ENCODE measurements at regions not wholly inside any gene's neighbourhood (a gene's known extent, or its start where the extent isn't known, plus 50 kb on each side); places are given as distances from the start of the nearest gene placed in this dataset.

- TF ChIP-seq, protein P1, sequence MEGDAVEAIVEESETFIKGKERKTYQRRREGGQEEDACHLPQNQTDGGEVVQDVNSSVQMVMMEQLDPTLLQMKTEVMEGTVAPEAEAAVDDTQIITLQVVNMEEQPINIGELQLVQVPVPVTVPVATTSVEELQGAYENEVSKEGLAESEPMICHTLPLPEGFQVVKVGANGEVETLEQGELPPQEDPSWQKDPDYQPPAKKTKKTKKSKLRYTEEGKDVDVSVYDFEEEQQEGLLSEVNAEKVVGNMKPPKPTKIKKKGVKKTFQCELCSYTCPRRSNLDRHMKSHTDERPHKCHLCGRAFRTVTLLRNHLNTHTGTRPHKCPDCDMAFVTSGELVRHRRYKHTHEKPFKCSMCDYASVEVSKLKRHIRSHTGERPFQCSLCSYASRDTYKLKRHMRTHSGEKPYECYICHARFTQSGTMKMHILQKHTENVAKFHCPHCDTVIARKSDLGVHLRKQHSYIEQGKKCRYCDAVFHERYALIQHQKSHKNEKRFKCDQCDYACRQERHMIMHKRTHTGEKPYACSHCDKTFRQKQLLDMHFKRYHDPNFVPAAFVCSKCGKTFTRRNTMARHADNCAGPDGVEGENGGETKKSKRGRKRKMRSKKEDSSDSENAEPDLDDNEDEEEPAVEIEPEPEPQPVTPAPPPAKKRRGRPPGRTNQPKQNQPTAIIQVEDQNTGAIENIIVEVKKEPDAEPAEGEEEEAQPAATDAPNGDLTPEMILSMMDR (IDR thresholded peaks at IDR 0.05; ENCODE audit: insufficient read depth, low read length, severe bottlenecking), result no peak
- Histone ChIP-seq H3K4me3 (ENCODE audit: low read depth, low read length) (no peak overlapping the region), H3K36me3 (ENCODE audit: control insufficient read depth, insufficient read depth, low read length) (no peaks in the 10 kb centered on the region), H3K27me3 (ENCODE audit: control insufficient read depth, insufficient read depth, low read length) (no peaks in the 10 kb centered on the region)
- DNase-seq (ENCODE audit: low read depth) (no peak), FAIRE-seq (no peak)
Observed at GRCh38 chr10:15448598-15448997, 77.5 kb upstream of the FAM171A1 start.

DNA sequence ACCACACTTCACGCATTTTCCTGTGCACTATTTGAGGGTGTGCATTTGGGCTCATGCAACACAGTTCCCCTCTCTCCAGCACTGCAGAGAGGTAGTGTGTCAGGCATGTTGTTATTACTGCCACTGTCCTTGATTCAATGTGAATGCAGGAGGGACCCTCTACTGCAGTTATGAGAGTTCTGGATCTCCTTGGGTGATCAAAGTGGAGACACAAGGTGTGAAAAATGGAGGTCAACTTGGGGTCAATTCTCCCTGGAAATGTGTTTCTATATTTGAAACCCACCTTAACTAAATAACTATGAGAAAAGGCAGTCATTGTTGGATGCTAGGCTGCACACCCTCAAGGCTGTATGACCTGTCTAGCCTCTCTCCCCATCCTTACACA is 73.9 kb upstream of the FAM171A1 start:
- Histone ChIP-seq H3K36me3 (ENCODE audit: control insufficient read depth, insufficient read depth, low read length) (no peaks in the 10 kb centered on the region), H3K27me3 (ENCODE audit: control insufficient read depth, insufficient read depth, low read length) (no peaks in the 10 kb centered on the region), H3K4me3 (ENCODE audit: low read depth, low read length) (no peak overlapping the region)
- peak; percentile 52 for FAIRE-seq
- DNase-seq (ENCODE audit: low read depth), result no peak
- TF ChIP-seq, protein P1 (IDR thresholded peaks at IDR 0.05; ENCODE audit: insufficient read depth, low read length, severe bottlenecking), result no peak

GRCh38 chr10:15444105-15445005 is 73.3 kb upstream of the FAM171A1 start:
- Histone ChIP-seq H3K4me3 (ENCODE audit: low read depth, low read length) (no peak overlapping the region), H3K27me3 (ENCODE audit: control insufficient read depth, insufficient read depth, low read length) (no peaks in the 10 kb centered on the region), H3K36me3 (ENCODE audit: control insufficient read depth, insufficient read depth, low read length) (no peaks in the 10 kb centered on the region)
- DNase-seq (ENCODE audit: low read depth) (no peak), FAIRE-seq (no peak)
- TF ChIP-seq, protein P1 (IDR thresholded peaks at IDR 0.05; ENCODE audit: insufficient read depth, low read length, severe bottlenecking), result no peak

- Histone ChIP-seq H3K4me3 (ENCODE audit: low read depth, low read length) (no peak overlapping the region), H3K27me3 (ENCODE audit: control insufficient read depth, insufficient read depth, low read length) (no peaks in the 10 kb centered on the region), H3K36me3 (ENCODE audit: control insufficient read depth, insufficient read depth, low read length) (no peaks in the 10 kb centered on the region)
- DNase-seq (ENCODE audit: low read depth), result no peak
- FAIRE-seq, result no peak
- TF ChIP-seq, protein P1 (IDR thresholded peaks at IDR 0.05; ENCODE audit: insufficient read depth, low read length, severe bottlenecking), result no peak
Observed at GRCh38 chr10:15442056-15442455, 71.0 kb upstream of the FAM171A1 start.

- FAIRE-seq (no peak), DNase-seq (ENCODE audit: low read depth) (no peak)
- no peaks in the 10 kb centered on the region for H3K36me3 ChIP-seq (ENCODE audit: control insufficient read depth, insufficient read depth, low read length)
- H3K4me3 ChIP-seq (ENCODE audit: low read depth, low read length), result no peak overlapping the region
- TF ChIP-seq, protein P1 (IDR thresholded peaks at IDR 0.05; ENCODE audit: insufficient read depth, low read length, severe bottlenecking), result no peak
- H3K27me3 ChIP-seq (ENCODE audit: control insufficient read depth, insufficient read depth, low read length), result no peaks in the 10 kb centered on the region
Observed at GRCh38 chr10:15440204-15440711, 69.2 kb upstream of the FAM171A1 start.

Data from bronchial epithelial cell (primary cell).